Thyroid gland (tissue), 4 donors: ENCODE measurements at regions not wholly inside any gene's neighbourhood (a gene's known extent, or its start where the extent isn't known, plus 50 kb on each side); places are given as distances from the start of the nearest gene placed in this dataset.

Experiments
- CTCF ChIP-seq, 6 experiments: fragments of 200-600 bp in 3 of 6; fragments of 450-650 bp in 3 of 6; sonication (generic) in 3 of 6; IDR thresholded peaks; one replicate each; pipeline ENCODE4 v1.5.1; 2016 to 2019; ENCODE audit warnings: antibody characterized with exemption in 6 of 6, mild to moderate bottlenecking in 2 of 6, inconsistent platforms in 1 of 6, moderate library complexity in 1 of 6
- POLR2A ChIP-seq, 2 donors: fragments of 450-650 bp; IDR thresholded peaks; one replicate each; pipeline ENCODE4 v1.6.1; 2017; ENCODE audit warnings: antibody characterized with exemption in 2 of 2, mild to moderate bottlenecking in 2 of 2, moderate library complexity in 1 of 2

GRCh38 chr11:115921540-115921939, 417.3 kb upstream of the CADM1 start:
- TF ChIP-seq CTCF (IDR thresholded peaks at IDR 0.05) (no peak), POLR2A (IDR thresholded peaks at IDR 0.05) (no peak)
